ENCODE measurements at regions not wholly inside any gene's neighbourhood (a gene's known extent, or its start where the extent isn't known, plus 50 kb on each side); places are given as distances from the start of the nearest gene placed in this dataset.

DNA sequence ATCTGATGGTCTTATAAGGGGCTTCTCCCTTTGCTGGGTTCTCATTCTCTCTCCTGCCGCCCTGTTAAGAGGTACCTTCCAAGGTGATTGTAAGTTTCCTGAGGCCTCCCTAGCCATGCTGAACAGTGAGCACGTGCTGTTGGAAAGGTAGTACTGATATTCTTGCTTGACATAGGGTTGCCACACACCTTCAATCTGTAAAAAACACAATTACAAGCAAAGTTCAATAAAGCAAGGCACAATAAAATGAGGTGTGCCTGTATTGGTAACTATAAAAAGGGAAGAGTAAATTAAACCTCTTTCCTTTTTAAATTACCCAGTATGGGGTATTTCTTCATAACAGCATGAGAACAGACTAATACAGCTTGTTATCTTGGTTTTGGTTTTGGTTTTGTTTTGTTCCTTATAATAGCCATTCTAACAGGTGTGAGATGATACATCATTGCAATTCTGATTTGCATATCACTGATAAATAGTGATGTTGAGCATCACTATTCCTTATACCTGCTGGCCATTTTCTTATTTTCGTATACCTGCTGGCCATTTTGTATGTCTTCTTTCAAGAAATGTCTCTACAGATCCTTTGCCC is 164.9 kb upstream of the TRIM24 start:
- Mint-ChIP-seq H3K27me3 (no peaks in the 10 kb centered on the region), H3K36me3 (ENCODE audit: low read depth) (no peaks in the 10 kb centered on the region), H3K4me3 (no peak overlapping the region), H3K4me1 (ENCODE audit: low read depth) (no peaks in the 10 kb centered on the region), H3K9me3 (peaks cover 3% of the 10 kb centered on the region), H3K27ac (no peak overlapping the region)
- peaks cover 0 to 1% of the 10 kb centered on the region in 2 experiments for H3K9me3 ChIP-seq (ENCODE audit: control insufficient read depth in 1 of 2, insufficient read depth in 1 of 2, low read length in 2 of 2)
- no peak overlapping the region for H3K4me3 ChIP-seq (ENCODE audit: low read length)
- no peaks in the 10 kb centered on the region for H3K27me3 ChIP-seq (ENCODE audit: control insufficient read depth in 1 of 2, insufficient read depth in 2 of 2, low read length in 2 of 2)
- ATAC-seq (ENCODE audit: poor library complexity) (no peak), DNase-seq (no peak)
- POLR2A ChIA-PET = no interaction called here
- no peak overlapping the region for H3K27ac ChIP-seq (ENCODE audit: low read depth in 1 of 2, low read length in 2 of 2)
- no peaks in the 10 kb centered on the region for H3K4me1 ChIP-seq (ENCODE audit: insufficient read depth, low read length)
- no peaks in the 10 kb centered on the region for H3K36me3 ChIP-seq (ENCODE audit: insufficient read depth, low read length)
- TF ChIP-seq, protein P1, sequence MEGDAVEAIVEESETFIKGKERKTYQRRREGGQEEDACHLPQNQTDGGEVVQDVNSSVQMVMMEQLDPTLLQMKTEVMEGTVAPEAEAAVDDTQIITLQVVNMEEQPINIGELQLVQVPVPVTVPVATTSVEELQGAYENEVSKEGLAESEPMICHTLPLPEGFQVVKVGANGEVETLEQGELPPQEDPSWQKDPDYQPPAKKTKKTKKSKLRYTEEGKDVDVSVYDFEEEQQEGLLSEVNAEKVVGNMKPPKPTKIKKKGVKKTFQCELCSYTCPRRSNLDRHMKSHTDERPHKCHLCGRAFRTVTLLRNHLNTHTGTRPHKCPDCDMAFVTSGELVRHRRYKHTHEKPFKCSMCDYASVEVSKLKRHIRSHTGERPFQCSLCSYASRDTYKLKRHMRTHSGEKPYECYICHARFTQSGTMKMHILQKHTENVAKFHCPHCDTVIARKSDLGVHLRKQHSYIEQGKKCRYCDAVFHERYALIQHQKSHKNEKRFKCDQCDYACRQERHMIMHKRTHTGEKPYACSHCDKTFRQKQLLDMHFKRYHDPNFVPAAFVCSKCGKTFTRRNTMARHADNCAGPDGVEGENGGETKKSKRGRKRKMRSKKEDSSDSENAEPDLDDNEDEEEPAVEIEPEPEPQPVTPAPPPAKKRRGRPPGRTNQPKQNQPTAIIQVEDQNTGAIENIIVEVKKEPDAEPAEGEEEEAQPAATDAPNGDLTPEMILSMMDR (IDR thresholded peaks at IDR 0.05) = no peak
- CTCF ChIA-PET = no interaction called here
- intact Hi-C loops (cut with DNase I, micrococcal nuclease) = no loop called here

GRCh38 chr7:138297526-138297925 is 162.5 kb upstream of the TRIM24 start:
- TF ChIP-seq, protein P1 (IDR thresholded peaks at IDR 0.05) = no peak
- ATAC-seq (ENCODE audit: poor library complexity) (no peak), DNase-seq (no peak)
- POLR2A ChIA-PET = no interaction called here
- Histone ChIP-seq H3K27me3 (ENCODE audit: control insufficient read depth in 1 of 2, insufficient read depth in 2 of 2, low read length in 2 of 2) (no peaks in the 10 kb centered on the region), H3K36me3 (ENCODE audit: insufficient read depth, low read length) (no peaks in the 10 kb centered on the region), H3K4me1 (ENCODE audit: insufficient read depth, low read length) (no peaks in the 10 kb centered on the region), H3K27ac (ENCODE audit: low read depth in 1 of 2, low read length in 2 of 2) (no peak overlapping the region), H3K9me3 (ENCODE audit: control insufficient read depth in 1 of 2, insufficient read depth in 1 of 2, low read length in 2 of 2) (no peaks in the 10 kb centered on the region), H3K4me3 (ENCODE audit: low read length) (no peak overlapping the region)
- intact Hi-C loops (cut with DNase I, micrococcal nuclease) = no loop called here
- no peak overlapping the region for H3K4me3 Mint-ChIP-seq
- H3K36me3 Mint-ChIP-seq (ENCODE audit: low read depth) = no peaks in the 10 kb centered on the region
- CTCF ChIA-PET = interaction anchor here (1.6 kb wide), 1 partner anchor 10 kb away, joined by 3 read pairs; no protein-coding TSS in a partner anchor
- H3K4me1 Mint-ChIP-seq (ENCODE audit: low read depth) = no peaks in the 10 kb centered on the region
- no peaks in the 10 kb centered on the region for H3K9me3 Mint-ChIP-seq
- no peak overlapping the region for H3K27ac Mint-ChIP-seq
- no peaks in the 10 kb centered on the region for H3K27me3 Mint-ChIP-seq

DNA sequence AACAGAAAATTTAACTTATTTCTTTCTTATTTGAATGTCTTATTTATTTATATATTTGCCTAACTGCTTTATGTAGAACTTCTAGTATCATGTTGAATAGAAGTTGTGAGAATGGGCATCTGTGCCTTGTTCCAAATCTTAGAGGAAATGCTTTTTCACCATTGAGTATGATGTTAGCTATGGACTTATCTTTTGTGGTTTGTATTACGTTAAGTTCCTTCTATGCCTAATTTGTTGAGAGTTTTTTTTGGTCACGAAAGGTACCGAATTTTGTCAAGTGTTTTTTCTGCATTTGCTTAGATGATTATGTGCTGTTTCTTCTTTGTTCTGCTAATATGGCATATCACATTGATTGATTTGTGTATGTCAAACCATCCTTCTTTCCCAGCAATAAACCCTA is 161.0 kb upstream of the TRIM24 start:
- no peaks in the 10 kb centered on the region for H3K27me3 Mint-ChIP-seq
- H3K36me3 Mint-ChIP-seq (ENCODE audit: low read depth) = no peaks in the 10 kb centered on the region
- H3K4me1 Mint-ChIP-seq (ENCODE audit: low read depth) = no peaks in the 10 kb centered on the region
- no peak overlapping the region for H3K27ac Mint-ChIP-seq
- no peak overlapping the region for H3K27ac ChIP-seq (ENCODE audit: low read depth in 1 of 2, low read length in 2 of 2)
- ATAC-seq (ENCODE audit: poor library complexity) (no peak), DNase-seq (no peak)
- intact Hi-C loops (cut with DNase I, micrococcal nuclease) = no loop called here
- H3K9me3 Mint-ChIP-seq = no peaks in the 10 kb centered on the region
- H3K4me3 ChIP-seq (ENCODE audit: low read length) = no peak overlapping the region
- no peaks in the 10 kb centered on the region for H3K27me3 ChIP-seq (ENCODE audit: control insufficient read depth in 1 of 2, insufficient read depth in 2 of 2, low read length in 2 of 2)
- TF ChIP-seq, protein P1 (IDR thresholded peaks at IDR 0.05) = no peak
- H3K9me3 ChIP-seq (ENCODE audit: control insufficient read depth in 1 of 2, insufficient read depth in 1 of 2, low read length in 2 of 2) = no peaks in the 10 kb centered on the region
- ChIA-PET POLR2A (no interaction called here), CTCF (interaction anchor here (0.7 kb wide), 1 partner anchor 158 kb away, joined by 4 read pairs; no protein-coding TSS in a partner anchor)
- H3K4me1 ChIP-seq (ENCODE audit: insufficient read depth, low read length) = no peaks in the 10 kb centered on the region
- H3K4me3 Mint-ChIP-seq = no peak overlapping the region
- no peaks in the 10 kb centered on the region for H3K36me3 ChIP-seq (ENCODE audit: insufficient read depth, low read length)

Data from CD4-positive, alpha-beta T cell (primary cell).